ENCODE measurements at regions not wholly inside any gene's neighbourhood (a gene's known extent, or its start where the extent isn't known, plus 50 kb on each side); places are given as distances from the start of the nearest gene placed in this dataset.

GRCh38 chr13:44075113-44075512, 195.4 kb downstream of the LACC1 start:
- Histone ChIP-seq H3K79me2 (ENCODE audit: insufficient read depth, low read depth, low read length) (no peaks in the 10 kb centered on the region), H3K9me3 (ENCODE audit: low read length) (peaks cover 5% of the 10 kb centered on the region; the same call in 1 of the 2 replicates), H3K4me2 (ENCODE audit: low read length) (no peak overlapping the region), H3K4me1 (ENCODE audit: insufficient read depth, low read length, poor library complexity, severe bottlenecking) (no peaks in the 10 kb centered on the region), H3K27ac (ENCODE audit: low read depth, low read length, poor library complexity, severe bottlenecking) (no peak overlapping the region), H2AFZ (ENCODE audit: low read length) (no peak overlapping the region), H4K20me1 (ENCODE audit: insufficient read depth, low read length) (no peaks in the 10 kb centered on the region), H3K9me2 (ENCODE audit: insufficient read depth, low read length) (no peaks in the 10 kb centered on the region), H3K36me3 (ENCODE audit: insufficient read depth, low read length) (no peaks in the 10 kb centered on the region), H3K4me3 (ENCODE audit: low read depth, low read length, poor library complexity, severe bottlenecking) (no peak overlapping the region)
- DNase-seq (ENCODE audit: low spot score), result no peak
- TF ChIP-seq CTCF (conservative IDR thresholded peaks at IDR 0.05; ENCODE audit: low read length) (no peak), EZH2phosphoT487 (IDR thresholded peaks at IDR 0.05; ENCODE audit: borderline replicate concordance, low read depth, low read length) (no peak)
- no TSS peak for BruUV-seq (replicated peaks)
- intact Hi-C loops (cut with micrococcal nuclease; ENCODE audit: unreplicated experiment), result no loop called here
- CTCF ChIA-PET (ENCODE audit: unreplicated experiment), result no interaction called here
- POLR2A ChIA-PET, result interaction anchor here (0.6 kb wide), 1 partner anchor 170 kb away, joined by 3 read pairs; no protein-coding TSS in a partner anchor

GRCh38 chr13:44078806-44079376, 199.2 kb downstream of the LACC1 start:
- Histone ChIP-seq H3K79me2 (ENCODE audit: insufficient read depth, low read depth, low read length) (no peaks in the 10 kb centered on the region), H2AFZ (ENCODE audit: low read length) (no peak overlapping the region), H3K4me3 (ENCODE audit: low read depth, low read length, poor library complexity, severe bottlenecking) (no peak overlapping the region), H3K36me3 (ENCODE audit: insufficient read depth, low read length) (no peaks in the 10 kb centered on the region), H3K27ac (ENCODE audit: low read depth, low read length, poor library complexity, severe bottlenecking) (no peak overlapping the region), H3K4me2 (ENCODE audit: low read length) (no peak overlapping the region), H3K4me1 (ENCODE audit: insufficient read depth, low read length, poor library complexity, severe bottlenecking) (no peaks in the 10 kb centered on the region), H4K20me1 (ENCODE audit: insufficient read depth, low read length) (no peaks in the 10 kb centered on the region), H3K9me3 (ENCODE audit: low read length) (no peaks in the 10 kb centered on the region), H3K9me2 (ENCODE audit: insufficient read depth, low read length) (no peaks in the 10 kb centered on the region)
- ChIA-PET CTCF (ENCODE audit: unreplicated experiment) (no interaction called here), POLR2A (no interaction called here)
- no peak for DNase-seq (ENCODE audit: low spot score)
- no TSS peak for BruUV-seq (replicated peaks)
- TF ChIP-seq CTCF (conservative IDR thresholded peaks at IDR 0.05; ENCODE audit: low read length), result no peak
- no peak for TF ChIP-seq EZH2phosphoT487 (IDR thresholded peaks at IDR 0.05; ENCODE audit: borderline replicate concordance, low read depth, low read length)
- intact Hi-C loops (cut with micrococcal nuclease; ENCODE audit: unreplicated experiment), result no loop called here

DNA sequence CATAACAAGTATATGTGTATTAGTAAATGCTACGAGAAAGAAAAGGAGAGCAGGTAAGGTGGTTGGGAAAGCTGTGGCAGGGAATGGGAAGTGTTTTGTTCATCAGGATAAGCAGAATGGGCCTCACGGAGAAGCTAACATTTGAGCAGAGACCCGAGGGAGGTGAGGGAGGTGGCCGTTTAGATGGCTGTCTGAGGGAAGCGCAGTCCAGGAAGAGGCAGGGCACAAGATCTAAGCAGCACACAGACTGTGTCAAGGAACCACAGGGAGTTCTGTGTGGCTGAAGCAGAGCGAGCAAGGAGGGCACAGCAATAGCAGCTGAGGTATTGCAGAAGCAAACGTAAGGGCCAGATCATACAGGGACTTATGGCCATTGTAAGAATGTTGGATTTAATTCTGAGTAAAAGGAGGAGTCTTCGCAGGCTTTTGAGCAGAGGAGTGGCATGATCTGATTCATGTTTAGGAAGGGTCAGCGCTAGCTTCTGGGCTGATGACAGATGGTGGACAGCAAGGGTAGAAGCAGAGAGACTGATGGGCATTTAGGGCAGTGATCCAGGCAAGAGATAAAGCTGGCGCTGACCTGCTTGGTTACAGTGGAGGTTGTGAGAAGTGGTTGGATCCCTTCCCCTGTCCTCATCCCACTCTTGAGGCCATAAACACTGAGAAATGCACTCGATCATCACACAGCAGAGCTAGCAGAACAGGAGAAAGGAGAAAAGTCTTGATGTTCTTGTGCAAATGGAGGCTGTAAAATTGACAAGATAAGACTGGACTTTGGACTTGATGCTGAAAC, 199.9 kb downstream of the LACC1 start:
- ChIA-PET POLR2A (no interaction called here), CTCF (ENCODE audit: unreplicated experiment) (no interaction called here)
- Histone ChIP-seq H3K4me3 (ENCODE audit: low read depth, low read length, poor library complexity, severe bottlenecking) (no peak overlapping the region), H3K27ac (ENCODE audit: low read depth, low read length, poor library complexity, severe bottlenecking) (no peak overlapping the region), H2AFZ (ENCODE audit: low read length) (no peak overlapping the region), H3K9me2 (ENCODE audit: insufficient read depth, low read length) (no peaks in the 10 kb centered on the region), H3K36me3 (ENCODE audit: insufficient read depth, low read length) (no peaks in the 10 kb centered on the region), H3K4me1 (ENCODE audit: insufficient read depth, low read length, poor library complexity, severe bottlenecking) (no peaks in the 10 kb centered on the region), H4K20me1 (ENCODE audit: insufficient read depth, low read length) (no peaks in the 10 kb centered on the region), H3K79me2 (ENCODE audit: insufficient read depth, low read depth, low read length) (no peaks in the 10 kb centered on the region), H3K4me2 (ENCODE audit: low read length) (no peak overlapping the region), H3K9me3 (ENCODE audit: low read length) (no peaks in the 10 kb centered on the region)
- no peak for TF ChIP-seq EZH2phosphoT487 (IDR thresholded peaks at IDR 0.05; ENCODE audit: borderline replicate concordance, low read depth, low read length)
- no peak for TF ChIP-seq CTCF (conservative IDR thresholded peaks at IDR 0.05; ENCODE audit: low read length)
- no TSS peak for BruUV-seq (replicated peaks)
- no peak for DNase-seq (ENCODE audit: low spot score)
- intact Hi-C loops (cut with micrococcal nuclease; ENCODE audit: unreplicated experiment), result no loop called here

Data from OCI-LY7 (cell line).